ENCODE measurements at regions not wholly inside any gene's neighbourhood (a gene's known extent, or its start where the extent isn't known, plus 50 kb on each side); places are given as distances from the start of the nearest gene placed in this dataset.

DNA sequence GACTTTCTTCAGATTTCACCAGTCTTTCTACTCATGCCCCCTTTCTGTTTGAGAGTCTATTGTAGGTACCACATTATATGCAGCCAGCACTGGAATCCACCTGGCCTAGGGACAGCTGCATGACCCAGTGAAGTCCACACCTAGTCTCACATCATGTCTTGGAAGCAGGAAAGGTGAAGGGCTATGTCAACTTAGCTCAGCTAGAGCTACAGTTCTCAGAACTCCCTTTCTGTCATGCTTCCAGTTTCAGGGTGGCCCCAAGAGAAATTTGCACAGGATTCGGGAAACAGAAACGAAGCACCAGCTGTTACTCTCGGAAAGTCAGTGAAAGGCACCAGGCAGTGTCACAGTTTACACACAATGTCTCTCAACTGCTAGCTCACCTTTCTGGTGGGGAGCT, 51.6 kb upstream of the NLRP1 start:
- no peak for DNase-seq (ENCODE audit: low read depth in 2 of 2)

DNA sequence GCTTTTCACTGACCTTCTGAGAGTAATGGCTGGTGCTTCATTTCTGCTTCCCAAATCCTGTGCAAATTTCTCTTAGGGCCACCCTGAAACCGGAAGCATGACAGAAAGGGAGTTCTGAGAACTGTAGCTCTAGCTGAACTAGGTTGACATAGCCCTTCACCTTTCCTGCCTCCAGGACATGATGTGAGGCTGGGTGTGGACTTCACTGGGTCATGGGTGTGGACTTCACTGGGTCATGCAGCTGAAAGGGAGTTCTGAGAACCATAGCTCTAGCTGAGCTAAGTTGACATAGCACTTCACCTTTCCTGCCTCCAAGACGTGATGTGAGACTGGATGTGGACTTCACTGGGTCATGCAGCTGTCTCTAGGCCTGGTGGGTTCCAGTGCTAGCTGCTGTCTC, 54.3 kb upstream of the NLRP1 start:
- DNase-seq (ENCODE audit: low read depth in 2 of 2) = no peak

GRCh38 chr17:5640726-5641125, 56.4 kb upstream of the NLRP1 start:
- DNase-seq (ENCODE audit: low read depth in 2 of 2) = no peak

DNA sequence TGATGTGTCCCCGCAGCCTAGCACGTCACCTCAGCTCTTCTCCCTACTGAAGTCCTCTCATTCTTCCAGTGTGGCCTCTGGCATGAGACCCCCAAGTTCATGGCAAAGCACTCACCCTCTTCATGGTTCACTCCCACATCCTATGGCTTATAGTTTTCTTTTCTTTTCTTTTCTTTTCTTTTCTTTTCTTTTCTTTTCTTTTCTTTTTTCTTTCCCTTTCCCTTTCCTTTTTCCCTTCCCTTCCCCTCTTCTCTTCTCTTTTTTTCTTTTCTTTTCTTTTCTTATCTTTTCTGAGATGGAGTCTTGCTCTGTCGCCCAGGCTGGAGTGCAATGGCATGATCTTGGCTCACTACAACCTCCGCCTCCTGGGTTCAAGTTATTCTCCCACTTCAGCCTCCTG, 58.4 kb upstream of the NLRP1 start:
- DNase-seq (ENCODE audit: low read depth in 2 of 2) = no peak

- DNase-seq (ENCODE audit: low read depth in 2 of 2) = no peak
Observed at GRCh38 chr17:5644065-5644464, 59.8 kb upstream of the NLRP1 start.

DNA sequence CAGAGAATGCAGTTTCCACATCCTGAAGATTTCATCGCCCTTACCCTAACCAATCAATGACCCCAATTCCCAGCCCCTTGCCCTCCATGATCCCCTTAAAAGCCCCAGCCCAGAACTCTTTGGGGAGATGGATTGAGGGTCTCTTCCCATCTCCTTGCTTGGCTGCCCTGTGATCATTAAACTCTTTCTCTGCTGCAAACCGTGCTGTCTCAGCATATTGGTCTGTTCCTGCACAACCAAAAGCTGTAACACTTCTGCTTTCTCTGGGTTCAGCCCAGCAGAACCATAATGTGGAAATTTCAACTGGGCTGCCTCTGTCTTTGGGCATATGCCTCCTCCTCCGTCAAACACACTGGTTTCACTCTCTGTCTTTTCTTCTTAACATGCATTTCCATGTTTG, 67.0 kb upstream of the NLRP1 start:
- no peak for DNase-seq (ENCODE audit: low read depth in 2 of 2)

- no peak for DNase-seq (ENCODE audit: low read depth in 2 of 2)
Observed at GRCh38 chr17:5661491-5662125, 77.3 kb upstream of the NLRP1 start.

GRCh38 chr17:5662409-5663085, 78.2 kb upstream of the NLRP1 start:
- no peak for DNase-seq (ENCODE audit: low read depth in 2 of 2)

DNA sequence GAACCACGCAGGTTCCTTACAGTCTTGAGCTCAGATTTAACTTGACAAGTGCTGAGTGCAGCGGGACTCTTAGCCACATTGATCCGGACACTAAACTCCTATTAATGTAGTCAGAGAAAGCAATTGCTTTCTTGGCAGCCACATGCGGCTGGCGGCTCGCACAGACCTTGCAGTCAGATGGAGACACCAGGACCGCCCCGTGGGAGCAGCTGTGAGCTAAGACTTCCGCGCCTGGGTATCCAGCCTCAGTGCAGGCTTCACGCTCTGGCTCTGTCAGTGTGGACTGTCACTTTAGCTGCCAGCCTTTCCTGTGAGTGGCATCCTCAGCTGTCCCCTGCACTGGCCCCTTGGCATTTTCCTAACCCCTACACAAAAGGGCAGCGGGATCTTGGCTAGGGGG, 80.9 kb upstream of the NLRP1 start:
- no peak for DNase-seq (ENCODE audit: low read depth in 2 of 2)

DNA sequence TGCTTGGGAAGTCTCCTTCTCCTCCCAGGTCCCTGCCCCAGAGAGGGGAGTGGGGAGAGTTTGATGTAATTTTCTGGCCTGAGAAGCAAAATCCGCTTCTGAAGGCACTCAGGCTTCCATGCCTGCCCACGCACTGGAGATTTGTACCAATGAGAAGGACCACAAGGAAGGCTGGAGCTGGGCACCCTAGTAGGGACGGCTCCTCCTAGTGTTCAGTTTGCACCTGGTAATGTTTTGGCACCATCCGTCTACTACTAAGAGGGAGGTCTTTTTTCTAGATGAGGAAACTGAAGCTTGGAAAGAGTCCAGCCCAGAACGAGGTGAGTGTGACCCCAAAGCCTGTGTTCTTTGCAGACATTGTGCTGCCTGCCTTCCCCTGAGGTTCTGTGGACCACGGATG, 83.6 kb upstream of the NLRP1 start:
- DNase-seq (ENCODE audit: low read depth in 2 of 2) = no peak

- DNase-seq (ENCODE audit: low read depth in 2 of 2) = no peak
Observed at GRCh38 chr17:5668557-5669138, 84.3 kb upstream of the NLRP1 start.

- no peak for DNase-seq (ENCODE audit: low read depth in 2 of 2)
Observed at GRCh38 chr17:5669191-5669590, 84.9 kb upstream of the NLRP1 start.

DNA sequence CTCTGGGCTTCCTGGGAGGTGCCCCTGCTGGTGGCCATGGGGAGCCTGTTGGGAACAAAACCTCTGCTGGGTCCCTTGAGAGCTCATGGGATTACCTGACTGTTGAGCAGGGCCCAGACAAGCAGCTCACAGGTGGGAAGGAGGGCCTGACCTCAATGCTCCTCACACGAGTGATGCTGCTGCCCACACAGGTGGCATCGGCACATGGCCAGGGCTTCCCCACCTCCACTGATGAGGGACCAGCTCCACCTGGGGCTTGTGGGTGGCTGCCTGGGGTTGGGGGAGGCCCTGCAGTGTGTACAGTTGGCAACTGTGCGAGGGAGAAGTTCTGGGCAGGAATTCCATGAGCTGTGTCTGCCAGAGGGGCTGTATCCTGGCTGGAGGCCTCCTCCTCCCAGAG, 87.8 kb upstream of the NLRP1 start:
- no peak for DNase-seq (ENCODE audit: low read depth in 2 of 2)

DNA sequence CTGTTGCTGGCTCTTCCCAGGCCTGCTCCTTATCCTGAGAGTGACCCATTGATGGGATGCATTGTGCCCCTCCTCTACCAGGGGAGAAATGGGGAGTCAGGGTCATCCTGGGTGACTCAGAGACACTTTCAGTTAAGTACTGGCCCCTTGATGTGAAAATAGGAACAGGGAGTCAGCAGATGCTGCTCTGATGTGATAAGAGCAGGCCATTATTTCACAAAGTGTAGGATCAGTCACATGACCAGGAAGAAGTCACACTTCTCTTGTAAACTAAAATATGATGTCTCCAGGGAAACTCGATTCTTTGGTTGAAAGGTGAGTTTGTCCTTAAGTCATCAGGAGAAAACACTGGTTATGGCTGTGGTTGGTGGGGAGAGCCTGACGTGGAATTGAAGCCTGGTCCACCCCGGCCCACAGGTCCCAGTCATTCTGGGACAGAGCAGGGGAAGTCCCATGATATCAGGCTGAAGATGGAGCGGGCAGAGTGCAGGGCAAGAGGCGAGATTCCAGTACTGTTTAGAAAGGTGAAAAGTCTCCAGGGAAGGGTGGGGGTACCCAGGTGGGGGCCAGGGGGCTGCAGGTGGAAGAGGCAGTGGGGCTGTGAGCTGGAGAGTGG, 88.6 kb upstream of the NLRP1 start:
- DNase-seq (ENCODE audit: low read depth in 2 of 2) = no peak

DNA sequence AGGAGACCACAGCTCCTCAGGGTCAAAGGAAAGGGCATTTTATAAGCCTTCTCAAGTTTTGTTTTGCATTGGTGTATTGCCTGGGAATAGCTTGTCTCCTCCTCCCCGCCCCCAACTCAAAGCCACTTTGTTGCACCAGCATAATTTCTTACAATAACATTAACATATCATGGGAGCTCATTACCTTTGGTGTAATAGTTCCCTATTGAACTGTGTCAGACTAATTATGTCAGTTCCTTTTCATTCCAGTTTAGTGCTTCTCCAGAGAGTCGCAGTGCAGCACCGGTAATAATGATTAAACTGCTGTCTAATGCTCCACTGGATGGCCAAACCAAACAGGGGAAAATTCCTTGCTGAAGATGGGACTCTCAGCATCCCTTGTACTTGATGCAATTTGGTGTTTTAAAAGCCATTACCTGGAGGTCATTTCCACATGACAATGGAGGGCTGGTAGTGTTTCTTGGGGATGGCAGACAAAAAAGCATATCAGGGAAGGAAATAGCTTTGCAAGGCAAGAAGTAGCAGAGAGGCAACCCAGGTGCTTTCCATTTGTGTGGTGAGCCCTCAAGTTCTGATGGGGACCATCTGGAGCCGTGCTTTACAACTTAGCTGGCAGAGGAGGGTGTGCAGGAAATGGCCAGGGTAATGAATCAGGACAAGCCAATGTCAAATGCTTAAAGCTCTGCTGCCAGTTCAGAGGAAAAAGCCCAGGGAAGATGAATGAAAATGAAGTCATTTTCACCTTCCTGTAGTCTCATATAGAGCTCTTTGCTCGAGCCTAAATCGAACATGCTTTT, 91.5 kb upstream of the NLRP1 start:
- DNase-seq (ENCODE audit: low read depth in 2 of 2) = no peak

DNA sequence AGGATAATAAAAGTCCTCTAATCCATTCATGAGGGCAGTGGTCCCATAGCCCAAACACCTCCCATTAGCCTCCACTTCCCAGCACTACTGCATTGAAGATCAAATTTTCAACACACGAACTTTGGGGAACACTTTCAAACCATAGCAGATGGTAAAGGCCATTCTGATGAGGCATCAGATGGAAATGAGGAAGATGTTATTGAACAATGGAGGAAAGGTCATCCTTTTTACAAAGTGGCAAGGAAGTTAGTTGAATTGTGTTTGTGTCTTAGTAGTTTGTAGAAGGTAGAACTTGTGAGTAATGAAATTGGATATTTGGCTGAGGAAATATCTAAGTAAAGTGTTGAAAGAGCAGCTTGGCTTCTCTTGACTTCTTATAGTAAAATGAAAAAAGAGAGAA, 93.3 kb upstream of the NLRP1 start:
- no peak for DNase-seq (ENCODE audit: low read depth in 2 of 2)

DNA sequence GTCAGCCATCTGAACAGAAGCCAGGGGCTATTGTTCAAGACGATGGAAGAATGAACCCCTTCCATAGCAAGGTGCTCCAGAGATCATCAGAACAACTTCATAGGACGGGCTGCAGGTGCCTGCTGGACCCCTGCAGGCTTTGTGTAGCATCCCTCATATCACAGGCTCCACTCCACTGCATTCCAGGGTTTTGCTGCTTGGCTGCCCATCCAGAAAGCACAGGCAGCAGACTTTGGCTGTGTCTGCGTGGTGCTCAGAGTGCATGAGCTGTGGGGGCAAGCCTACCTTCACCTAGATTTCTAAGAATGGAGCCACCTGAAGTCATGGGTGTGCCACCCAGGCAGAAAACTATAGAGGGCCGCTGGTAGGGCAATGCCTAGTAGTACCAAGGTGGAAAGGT, 93.9 kb upstream of the NLRP1 start:
- no peak for DNase-seq (ENCODE audit: low read depth in 2 of 2)

- DNase-seq (ENCODE audit: low read depth in 2 of 2) = no peak
Observed at GRCh38 chr17:5680766-5681165, 96.5 kb upstream of the NLRP1 start.

DNA sequence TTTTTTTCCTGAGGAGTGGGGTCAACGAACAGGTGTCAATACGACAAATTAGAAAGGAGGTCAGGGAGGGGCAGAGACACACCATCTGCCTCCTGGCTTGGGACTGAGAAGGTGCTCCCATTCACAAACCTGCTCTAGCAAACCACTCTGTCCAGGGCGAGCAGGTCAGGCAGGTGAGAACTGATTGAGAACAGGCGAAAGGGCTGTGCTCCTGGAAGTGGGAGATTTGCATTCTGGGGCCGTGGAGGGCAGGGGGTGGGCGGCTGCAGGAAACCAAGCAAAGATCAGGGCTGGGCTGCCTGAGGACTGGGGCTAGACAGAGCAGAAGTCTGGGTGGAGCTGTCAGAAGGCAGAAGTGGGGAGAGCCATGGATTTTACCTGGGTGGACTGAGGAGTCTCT, 98.9 kb upstream of the NLRP1 start:
- no peak for DNase-seq (ENCODE audit: low read depth in 2 of 2)

GRCh38 chr17:5686074-5686635, 101.8 kb upstream of the NLRP1 start:
- DNase-seq (ENCODE audit: low read depth in 2 of 2) = no peak

- DNase-seq (ENCODE audit: low read depth in 2 of 2) = no peak
Observed at GRCh38 chr17:5687646-5688045, 103.3 kb upstream of the NLRP1 start.

DNA sequence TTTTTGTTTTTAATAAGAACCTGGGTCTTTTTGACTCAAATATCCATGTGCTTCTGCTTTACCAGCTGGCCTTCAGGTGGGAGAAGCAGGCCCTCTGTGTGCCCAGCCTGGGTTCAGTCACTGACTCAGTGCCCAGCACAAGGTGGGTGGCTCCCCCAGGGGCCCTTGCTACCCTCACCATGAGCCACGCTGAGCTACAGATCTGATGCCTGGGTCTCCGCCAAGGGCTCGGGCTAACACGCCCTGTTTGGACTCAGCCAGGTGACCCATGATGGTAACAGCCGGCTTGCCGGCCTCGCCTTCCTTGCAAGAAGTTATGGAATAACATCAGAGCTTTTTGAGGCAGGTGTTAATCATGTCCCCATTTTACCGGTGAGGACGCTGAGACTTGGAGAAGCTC, 109.5 kb upstream of the NLRP1 start:
- no peak for DNase-seq (ENCODE audit: low read depth in 2 of 2)

Measured in activated CD8-positive, alpha-beta memory T cell treated with anti-CD3 and anti-CD28 coated beads for 4 hours (primary cell).